ENCODE measurements at regions not wholly inside any gene's neighbourhood (a gene's known extent, or its start where the extent isn't known, plus 50 kb on each side); places are given as distances from the start of the nearest gene placed in this dataset.

GRCh38 chr4:156583265-156583664 is 388.3 kb downstream of the PDGFC start:
- intact Hi-C loops (cut with DNase I; ENCODE audit: low total_unique reads), result loop anchor here (5.0 kb wide), 1 partner anchor 384 kb away; no protein-coding TSS in a partner anchor
- in situ Hi-C loops (cut with MboI; ENCODE audit: low sequenced_read_pairs in 4 of 4), result no loop called here
- ATAC-seq, result no peak
- Histone ChIP-seq H3K27me3 (no peaks in the 10 kb centered on the region), H3K36me3 (no peaks in the 10 kb centered on the region), H3K4me3 (no peak overlapping the region), H3K27ac (no peak overlapping the region), H3K9me3 (no peaks in the 10 kb centered on the region), H3K4me1 (peaks cover 12 to 15% of the 10 kb centered on the region in 2 donors)
- no peak for DNase-seq
- TF ChIP-seq CTCF (IDR thresholded peaks at IDR 0.05 in 4 of 5, conservative IDR thresholded peaks at IDR 0.05 in 1 of 5) (no peak), POLR2A (IDR thresholded peaks at IDR 0.05) (no peak)

- H3K36me3 ChIP-seq, result no peaks in the 10 kb centered on the region
- H3K27ac ChIP-seq, result no peak overlapping the region
- in situ Hi-C loops (cut with MboI; ENCODE audit: low sequenced_read_pairs in 4 of 4), result no loop called here
- ATAC-seq (no peak), DNase-seq (no peak)
- TF ChIP-seq CTCF (IDR thresholded peaks at IDR 0.05 in 4 of 5, conservative IDR thresholded peaks at IDR 0.05 in 1 of 5) (no peak), POLR2A (IDR thresholded peaks at IDR 0.05) (no peak)
- no peaks in the 10 kb centered on the region for H3K9me3 ChIP-seq
- H3K4me1 ChIP-seq, result peaks cover 12 to 15% of the 10 kb centered on the region in 2 donors
- H3K27me3 ChIP-seq, result no peaks in the 10 kb centered on the region
- H3K4me3 ChIP-seq, result peak overlapping the region in 1 of 4 donors; percentile 3
- intact Hi-C loops (cut with DNase I; ENCODE audit: low total_unique reads), result loop anchor here (5.0 kb wide), 1 partner anchor 386 kb away; no protein-coding TSS in a partner anchor
Observed at GRCh38 chr4:156581282-156582063, 390.1 kb downstream of the PDGFC start.

GRCh38 chr4:156578713-156579112 is 392.9 kb downstream of the PDGFC start:
- Histone ChIP-seq H3K4me1 (peaks cover 8 to 11% of the 10 kb centered on the region in 2 donors), H3K36me3 (no peaks in the 10 kb centered on the region), H3K4me3 (no peak overlapping the region), H3K9me3 (no peaks in the 10 kb centered on the region), H3K27ac (no peak overlapping the region), H3K27me3 (no peaks in the 10 kb centered on the region)
- intact Hi-C loops (cut with DNase I; ENCODE audit: low total_unique reads) (no loop called here), in situ Hi-C loops (cut with MboI; ENCODE audit: low sequenced_read_pairs in 4 of 4) (no loop called here)
- ATAC-seq (no peak), DNase-seq (no peak)
- TF ChIP-seq POLR2A (IDR thresholded peaks at IDR 0.05) (no peak), CTCF (IDR thresholded peaks at IDR 0.05 in 4 of 5, conservative IDR thresholded peaks at IDR 0.05 in 1 of 5) (no peak)

GRCh38 chr4:156578005-156578404 is 393.6 kb downstream of the PDGFC start:
- TF ChIP-seq CTCF (IDR thresholded peaks at IDR 0.05 in 4 of 5, conservative IDR thresholded peaks at IDR 0.05 in 1 of 5) (no peak), POLR2A (IDR thresholded peaks at IDR 0.05) (no peak)
- in situ Hi-C loops (cut with MboI; ENCODE audit: low sequenced_read_pairs in 4 of 4), result no loop called here
- H3K27ac ChIP-seq, result no peak overlapping the region

More at GRCh38 chr4:156578005-156578404, 393.6 kb downstream of the PDGFC start:
- Histone ChIP-seq H3K27me3 (no peaks in the 10 kb centered on the region), H3K4me3 (no peak overlapping the region), H3K36me3 (no peaks in the 10 kb centered on the region), H3K4me1 (peaks cover under 1 to 6% of the 10 kb centered on the region in 2 donors), H3K9me3 (no peaks in the 10 kb centered on the region)
- intact Hi-C loops (cut with DNase I; ENCODE audit: low total_unique reads), result no loop called here
- ATAC-seq (no peak), DNase-seq (no peak)

Measured in gastrocnemius medialis (tissue), 4 donors.